Keratinocyte (primary cell): ENCODE measurements at regions not wholly inside any gene's neighbourhood (a gene's known extent, or its start where the extent isn't known, plus 50 kb on each side); places are given as distances from the start of the nearest gene placed in this dataset.

Source experiments
- DNase-seq: peaks from one replicate; pipeline ENCODE4 v3.0.0-alpha.2; 2011; ENCODE audit warnings: low read depth, missing footprints, low spot score
- FAIRE-seq: peaks from 2 replicates; lab custom pipeline; 2011; peaks lifted over from hg19 to GRCh38; lab: Jason Lieb, UNC
- H2AFZ ChIP-seq: 2 replicates; pipeline ENCODE4 v1.6.0; 2012; ENCODE audit warnings: low read length, control low read depth, inconsistent platforms; ENCODE audit not compliant: control insufficient read depth
- H3K27ac ChIP-seq: 2 replicates; pipeline ENCODE4 v1.5.1; 2011; ENCODE audit warnings: low read length; ENCODE audit not compliant: control insufficient read depth, insufficient read depth
- H3K27me3 ChIP-seq: 3 replicates; pipeline ENCODE4 v1.6.0; 2011; ENCODE audit warnings: low read length; ENCODE audit not compliant: control insufficient read depth, insufficient read depth; ENCODE audit errors: extremely low read depth
- H3K36me3 ChIP-seq, 2 experiments: 2 replicates in 1 of 2; 3 replicates in 1 of 2; pipeline ENCODE4 v1.5.1; 2011; ENCODE audit warnings: low read length in 2 of 2, mild to moderate bottlenecking in 1 of 2; ENCODE audit not compliant: control insufficient read depth in 2 of 2, insufficient read depth in 2 of 2; ENCODE audit errors: extremely low read depth in 1 of 2
- H3K4me1 ChIP-seq: 3 replicates; pipeline ENCODE4 v1.5.1; 2011; ENCODE audit warnings: low read length; ENCODE audit not compliant: control insufficient read depth, insufficient read depth; ENCODE audit errors: extremely low read depth
- H3K4me2 ChIP-seq: 3 replicates; pipeline ENCODE4 v1.6.0; 2011; ENCODE audit warnings: low read depth, low read length; ENCODE audit not compliant: control insufficient read depth, insufficient read depth; ENCODE audit errors: extremely low read depth
- H3K4me3 ChIP-seq, 3 experiments: fragments of 200-600 bp in 1 of 3; sonication (generic) in 1 of 3; 2 replicates in 2 of 3; 3 replicates in 1 of 3; pipeline ENCODE4 v1.5.1; 2011 to 2016; ENCODE audit warnings: low read length in 3 of 3, mild to moderate bottlenecking in 3 of 3, control low read depth in 2 of 3, inconsistent platforms in 1 of 3, low read depth in 1 of 3, mixed read lengths in 1 of 3, mixed run types in 1 of 3, moderate library complexity in 1 of 3; ENCODE audit not compliant: control insufficient read depth in 2 of 3, insufficient read depth in 2 of 3; ENCODE audit errors: extremely low read depth in 1 of 3
- H3K79me2 ChIP-seq: 2 replicates; pipeline ENCODE4 v1.6.0; 2012; ENCODE audit warnings: low read length; ENCODE audit not compliant: control insufficient read depth, insufficient read depth
- H3K9ac ChIP-seq: 3 replicates; pipeline ENCODE4 v1.6.0; 2011; ENCODE audit warnings: low read length; ENCODE audit not compliant: control insufficient read depth, insufficient read depth; ENCODE audit errors: extremely low read depth
- H3K9me1 ChIP-seq: 3 replicates; pipeline ENCODE4 v1.6.0; 2011; ENCODE audit warnings: low read length; ENCODE audit not compliant: control insufficient read depth, insufficient read depth; ENCODE audit errors: extremely low read depth
- H3K9me3 ChIP-seq: 2 replicates; pipeline ENCODE4 v1.5.1; 2012; ENCODE audit warnings: low read depth, low read length; ENCODE audit not compliant: control insufficient read depth
- H4K20me1 ChIP-seq: 3 replicates; pipeline ENCODE4 v1.6.0; 2011; ENCODE audit warnings: low read length; ENCODE audit not compliant: control insufficient read depth, insufficient read depth; ENCODE audit errors: extremely low read depth
- CTCF ChIP-seq, 3 experiments: IDR thresholded peaks in 1 of 3; conservative IDR thresholded peaks in 1 of 3; optimal IDR thresholded peaks in 1 of 3; 2 replicates in 2 of 3; 3 replicates in 1 of 3; pipeline versions ENCODE3 to v1.5.1; 2011; ENCODE audit warnings: low read length in 3 of 3, mild to moderate bottlenecking in 3 of 3, moderate library complexity in 2 of 3, control low read depth in 1 of 3, inconsistent platforms in 1 of 3; ENCODE audit not compliant: insufficient read depth in 2 of 3; ENCODE audit errors: extremely low read depth in 1 of 3
- EZH2 ChIP-seq: IDR thresholded peaks from one replicate; pipeline ENCODE4 v1.6.1; 2012; ENCODE audit warnings: inconsistent platforms, mild to moderate bottlenecking, low read length, moderate library complexity
- dilution Hi-C: fragments of 300-500 bp; cut with MboI; formaldehyde crosslinking; loops from one replicate; pipeline ENCODE4 v1.7.0; 2020; ENCODE audit warnings: low sequenced_read_pairs; ENCODE audit not compliant: extremely low pct_ligation_motif_present

DNA sequence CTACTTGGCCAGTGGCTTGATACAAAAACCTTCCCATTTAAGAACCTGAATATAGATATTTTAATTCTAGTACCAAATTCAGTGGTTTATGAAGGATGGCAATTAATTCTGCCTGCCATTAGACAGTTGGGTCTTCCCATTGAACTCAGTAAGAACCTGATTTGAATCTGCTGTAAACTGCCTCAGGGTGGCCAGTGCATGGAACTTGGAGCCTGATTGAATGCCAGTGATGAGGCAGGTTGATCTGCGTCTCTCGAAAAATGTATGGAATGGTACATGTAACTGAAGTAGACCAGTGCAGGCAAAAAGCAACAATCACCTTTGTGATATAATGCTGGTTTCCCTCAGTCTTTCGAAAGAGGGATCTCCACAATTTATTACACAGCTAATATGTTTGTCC, 421.4 kb downstream of the TMA16 start:
- Histone ChIP-seq H3K79me2 (no peaks in the 10 kb centered on the region), H3K4me2 (no peak overlapping the region), H3K4me3 (no peak overlapping the region), H4K20me1 (no peaks in the 10 kb centered on the region), H3K9ac (no peak overlapping the region), H3K9me3 (no peaks in the 10 kb centered on the region), H3K36me3 (no peaks in the 10 kb centered on the region), H3K27ac (no peak overlapping the region), H3K9me1 (no peaks in the 10 kb centered on the region), H2AFZ (no peak overlapping the region), H3K4me1 (no peaks in the 10 kb centered on the region), H3K27me3 (no peaks in the 10 kb centered on the region)
- TF ChIP-seq CTCF (optimal IDR thresholded peaks at IDR 0.05 in 1 of 3, IDR thresholded peaks at IDR 0.05 in 1 of 3, conservative IDR thresholded peaks at IDR 0.05 in 1 of 3; ENCODE audit: extremely low read depth in 1 of 3, insufficient read depth in 2 of 3, low read length in 3 of 3): no peak
- no peak for TF ChIP-seq EZH2
- FAIRE-seq: no peak
- DNase-seq: no peak
- dilution Hi-C loops: no loop called here

DNA sequence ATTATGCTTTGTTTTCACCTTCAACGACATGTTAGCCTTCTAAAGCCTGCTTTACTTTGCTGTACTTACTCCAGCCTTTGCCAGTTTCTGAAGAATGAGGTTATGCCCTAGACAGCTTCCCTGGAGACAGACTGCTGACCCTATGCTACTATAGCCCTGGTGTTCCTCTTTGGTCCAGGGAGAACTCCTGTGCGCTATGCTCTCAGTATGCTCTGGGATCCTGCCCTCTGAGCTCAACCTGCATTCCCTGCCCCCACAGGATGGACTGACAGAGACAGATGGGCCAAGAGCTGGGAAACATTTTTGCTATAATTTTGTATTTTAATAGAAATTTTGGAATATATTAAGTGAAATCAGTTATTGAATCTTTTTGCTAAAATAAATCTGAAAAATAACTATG, 425.9 kb downstream of the TMA16 start:
- no peak overlapping the region for H3K27ac ChIP-seq
- H3K79me2 ChIP-seq: no peaks in the 10 kb centered on the region
- no peaks in the 10 kb centered on the region for H3K36me3 ChIP-seq
- H3K9me1 ChIP-seq: no peaks in the 10 kb centered on the region
- no peaks in the 10 kb centered on the region for H3K27me3 ChIP-seq
- dilution Hi-C loops: no loop called here
- no peak for FAIRE-seq
- H3K9ac ChIP-seq: no peak overlapping the region
- H3K9me3 ChIP-seq: no peaks in the 10 kb centered on the region
- H4K20me1 ChIP-seq: no peaks in the 10 kb centered on the region
- no peak for DNase-seq
- no peak overlapping the region for H3K4me2 ChIP-seq
- H2AFZ ChIP-seq: no peak overlapping the region
- H3K4me3 ChIP-seq: no peak overlapping the region
- TF ChIP-seq EZH2 (no peak), CTCF (optimal IDR thresholded peaks at IDR 0.05 in 1 of 3, IDR thresholded peaks at IDR 0.05 in 1 of 3, conservative IDR thresholded peaks at IDR 0.05 in 1 of 3; ENCODE audit: extremely low read depth in 1 of 3, insufficient read depth in 2 of 3, low read length in 3 of 3) (no peak)
- no peaks in the 10 kb centered on the region for H3K4me1 ChIP-seq
